Activated CD4-positive, alpha-beta T cell treated with anti-CD3 and anti-CD28 coated beads for 4 hours (primary cell): ENCODE measurements at regions not wholly inside any gene's neighbourhood (a gene's known extent, or its start where the extent isn't known, plus 50 kb on each side); places are given as distances from the start of the nearest gene placed in this dataset.

Experiments used
- DNase-seq, 2 donors: peaks; one replicate each; pipeline ENCODE4 v3.0.0-alpha.2; 2020

DNA sequence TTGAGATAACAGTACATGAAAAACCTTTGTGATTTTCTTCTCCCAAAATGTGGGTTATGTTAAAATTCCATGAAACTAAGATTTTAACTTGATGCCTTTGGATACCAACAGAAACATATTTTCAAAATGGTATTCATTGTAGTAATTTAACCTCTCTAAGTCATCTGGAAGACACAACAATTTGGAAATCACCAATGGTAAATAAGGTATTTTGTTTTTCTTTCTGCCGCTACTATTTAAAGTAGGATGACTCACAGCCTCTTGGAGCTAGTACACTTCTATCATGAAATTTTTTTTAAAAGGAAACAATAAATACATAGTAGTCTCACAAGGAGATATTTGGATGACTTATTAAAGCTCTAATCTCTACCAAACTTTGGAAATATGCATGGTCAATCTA, 291.6 kb upstream of the VEPH1 start:
- DNase-seq = no peak

DNA sequence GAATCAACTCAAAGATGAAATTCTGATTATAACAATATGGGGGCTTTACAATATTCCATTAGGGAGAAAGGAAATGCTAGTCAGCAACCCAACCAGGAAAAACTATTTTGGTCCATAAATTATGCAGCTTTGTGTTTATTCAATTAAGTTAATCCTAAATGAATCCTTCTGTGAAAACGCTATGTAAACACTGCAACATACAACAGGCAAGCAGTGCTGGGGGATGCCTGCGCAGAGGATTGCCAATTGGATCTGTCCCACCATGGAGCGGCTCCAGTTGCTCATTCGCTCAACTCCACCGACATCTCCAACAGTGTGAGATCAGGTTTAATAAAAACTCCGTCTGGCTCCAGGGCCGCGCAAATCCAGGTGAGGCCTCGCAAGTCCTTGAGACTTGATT, 290.5 kb upstream of the VEPH1 start:
- DNase-seq = no peak

DNA sequence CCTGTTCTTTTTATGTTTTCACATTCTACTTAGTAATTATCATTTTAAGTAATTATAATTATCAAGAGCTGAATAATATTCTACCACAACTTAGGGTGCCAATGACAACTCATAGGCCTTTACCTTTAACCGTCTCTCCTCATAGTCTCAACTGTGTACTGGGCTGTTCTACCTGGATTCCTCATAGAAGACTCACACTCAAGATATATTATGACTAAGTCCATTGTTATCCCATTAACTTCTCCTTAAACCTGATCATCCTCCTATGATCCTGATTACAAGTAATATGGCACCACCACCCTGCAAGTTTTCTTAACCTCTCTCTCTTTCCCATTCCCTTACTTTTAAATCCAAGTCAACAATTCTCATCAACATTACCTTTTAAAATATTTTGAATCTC, 285.9 kb upstream of the VEPH1 start:
- DNase-seq = no peak

DNA sequence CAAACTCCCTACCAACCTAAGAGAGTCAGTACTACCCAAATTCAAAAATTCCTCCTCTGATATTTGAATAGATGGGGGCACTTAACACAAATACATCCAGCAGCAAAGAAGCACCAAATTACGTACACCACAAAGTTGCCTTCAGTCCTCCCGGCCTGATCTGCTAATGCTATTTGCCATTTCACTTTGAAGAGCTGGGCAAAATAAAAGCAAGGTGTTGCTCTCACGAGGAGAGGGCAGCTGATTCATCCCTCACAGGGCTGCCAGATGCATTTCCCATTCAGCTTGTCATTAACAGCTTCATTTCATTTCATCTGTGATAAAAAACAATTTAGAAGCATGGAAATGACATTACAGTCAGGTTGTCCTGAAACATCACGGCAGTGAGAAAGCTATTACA, 283.4 kb upstream of the VEPH1 start:
- no peak for DNase-seq

GRCh38 chr3:157786211-157786610, 283.0 kb upstream of the VEPH1 start:
- DNase-seq = no peak

DNA sequence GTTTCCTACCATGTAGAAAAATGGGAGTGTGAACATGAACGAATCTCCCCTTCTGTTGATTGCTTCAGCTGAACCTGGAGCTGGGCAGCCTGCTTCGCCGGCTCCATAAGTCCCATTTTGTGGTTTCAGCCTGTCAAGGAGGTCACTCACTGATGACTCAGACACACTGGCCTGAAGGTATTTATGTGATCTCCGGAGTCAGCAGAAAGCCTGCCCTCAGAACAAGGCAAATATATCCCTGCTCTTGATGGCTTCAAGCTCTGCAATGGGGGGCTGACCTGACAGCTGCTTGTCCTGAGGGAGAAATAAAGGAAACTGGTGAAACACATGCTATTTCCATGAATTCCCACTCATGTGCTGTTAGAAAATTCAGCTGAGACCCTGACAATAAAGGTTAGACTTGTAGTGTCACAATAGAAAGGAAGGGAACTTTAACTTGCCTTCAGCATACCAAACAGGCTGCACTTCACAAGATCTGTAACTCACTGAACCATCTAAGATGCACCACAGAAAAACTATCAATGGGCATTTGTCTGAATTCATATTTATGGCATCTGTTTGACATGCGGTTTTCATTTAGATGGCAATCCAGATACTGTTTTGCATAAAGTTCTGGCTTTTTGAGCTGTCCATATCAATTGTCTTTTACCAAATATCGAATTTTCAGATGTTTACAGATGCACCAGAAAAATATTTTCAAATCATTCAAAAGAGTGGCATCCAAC, 282.0 kb upstream of the VEPH1 start:
- no peak for DNase-seq

DNA sequence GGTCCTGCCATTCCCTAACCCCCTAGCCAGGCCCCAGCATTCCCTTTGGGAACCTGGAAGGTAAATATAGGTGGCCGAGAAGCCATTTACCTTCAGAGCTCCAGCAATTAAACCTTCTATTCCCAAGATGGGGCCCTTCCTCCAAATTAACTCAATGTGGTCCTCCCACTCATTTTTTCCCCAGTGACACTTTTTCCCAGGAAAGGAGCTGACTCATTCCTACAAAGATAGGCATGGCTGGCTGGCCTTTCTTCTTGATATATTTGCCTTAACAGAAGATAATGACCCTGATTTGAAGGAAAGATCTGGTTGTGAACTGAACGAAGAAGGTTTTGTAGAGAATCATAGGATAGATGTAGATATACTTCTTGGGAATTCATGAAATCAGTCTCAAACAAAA, 279.0 kb upstream of the VEPH1 start:
- DNase-seq = no peak

DNA sequence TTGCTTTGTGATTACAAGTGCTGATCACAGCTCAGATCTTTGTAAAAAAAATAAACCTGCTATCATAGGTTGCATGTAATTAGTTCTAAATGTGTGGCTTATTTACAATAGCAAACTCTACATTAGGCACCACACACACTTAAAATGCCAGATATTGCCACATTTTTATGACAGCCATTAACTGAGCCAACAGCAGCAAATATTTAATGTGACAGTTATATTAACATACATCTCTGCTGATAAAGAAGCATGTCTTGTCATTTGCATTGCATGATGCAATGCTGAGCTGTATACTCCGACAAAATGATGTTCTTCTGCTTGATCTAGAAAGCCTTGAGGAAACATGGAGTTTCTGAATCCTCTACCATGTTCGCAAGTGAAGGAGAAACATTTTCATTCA, 273.6 kb upstream of the VEPH1 start:
- no peak for DNase-seq

- DNase-seq = no peak
These were observed 272.2 kb upstream of the VEPH1 start for GRCh38 chr3:157775446-157775845.

GRCh38 chr3:157769378-157769777, 266.2 kb upstream of the VEPH1 start:
- DNase-seq = no peak

DNA sequence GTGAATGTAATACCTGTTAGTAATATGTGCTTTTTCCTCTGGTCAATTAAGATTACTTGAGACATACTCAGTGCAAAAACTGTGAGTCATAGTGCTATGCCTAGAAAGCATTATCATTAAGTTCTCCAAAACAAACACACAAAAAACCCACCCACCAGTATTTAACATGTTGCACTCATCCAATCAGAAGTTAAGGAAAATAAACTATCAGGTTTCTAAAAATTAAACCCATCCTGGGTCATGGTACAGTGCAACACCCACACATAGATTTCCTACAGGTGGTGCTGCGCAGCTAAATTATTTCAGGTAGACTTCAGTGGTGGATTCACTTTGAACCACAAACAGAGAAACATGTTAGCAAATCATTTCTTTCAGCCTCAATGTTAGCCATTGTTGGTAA, 264.4 kb upstream of the VEPH1 start:
- no peak for DNase-seq

DNA sequence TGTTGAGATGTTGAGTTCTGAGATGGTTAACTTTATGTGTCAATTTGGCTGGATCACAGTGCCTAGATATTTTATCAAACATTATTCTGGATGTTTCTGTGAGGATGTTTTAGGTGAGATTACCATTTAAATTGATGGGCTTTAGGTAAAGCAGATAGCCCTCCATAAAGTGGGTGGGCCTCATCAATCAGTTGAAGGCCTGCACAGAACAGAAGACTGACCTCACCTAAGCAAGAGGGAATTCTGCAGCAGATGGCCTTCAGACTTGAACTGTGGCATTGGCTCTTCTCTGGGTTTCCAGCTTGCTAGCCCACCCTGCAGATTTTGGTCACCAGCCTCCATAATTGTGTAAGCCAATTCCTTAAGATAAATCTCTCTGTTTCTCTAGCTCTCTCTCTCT, 260.4 kb upstream of the VEPH1 start:
- no peak for DNase-seq

DNA sequence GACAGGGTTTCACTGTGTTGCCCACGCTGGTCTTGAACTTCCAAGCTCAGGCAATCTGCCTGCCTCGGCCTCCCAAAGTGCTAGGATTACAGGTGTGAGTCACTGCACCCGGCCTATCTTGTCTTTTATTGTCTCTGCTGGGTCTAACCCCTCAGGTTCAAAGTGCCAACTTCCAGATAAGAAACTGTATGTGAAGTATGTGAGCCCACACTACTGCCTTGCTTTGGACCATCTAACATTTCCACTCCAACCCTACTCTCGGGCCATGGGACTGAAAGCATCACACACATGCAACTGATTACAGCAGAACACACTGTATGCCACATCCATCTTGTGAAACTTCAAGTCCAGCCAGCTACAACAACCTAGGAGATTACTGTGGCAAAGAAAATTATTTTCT, 256.1 kb upstream of the VEPH1 start:
- no peak for DNase-seq

DNA sequence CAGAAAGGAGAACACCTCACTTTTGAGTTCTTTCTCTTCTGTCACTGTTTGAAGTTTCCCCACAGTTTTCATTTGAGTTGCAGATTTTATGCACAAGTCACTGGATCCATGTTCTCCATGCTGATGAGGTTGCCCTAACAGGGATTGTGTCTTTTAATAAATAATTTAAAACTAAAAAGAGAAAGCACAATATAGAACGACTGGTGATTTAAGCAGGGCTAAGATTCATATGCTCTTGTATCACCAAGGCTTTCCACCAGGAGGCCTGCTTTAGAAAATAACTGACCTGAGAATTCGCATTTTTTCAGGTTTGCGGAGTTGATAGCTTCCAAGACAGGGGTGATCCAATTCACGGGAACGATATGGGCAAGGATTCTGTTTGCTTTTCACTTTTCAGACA, 252.0 kb upstream of the VEPH1 start:
- no peak for DNase-seq

DNA sequence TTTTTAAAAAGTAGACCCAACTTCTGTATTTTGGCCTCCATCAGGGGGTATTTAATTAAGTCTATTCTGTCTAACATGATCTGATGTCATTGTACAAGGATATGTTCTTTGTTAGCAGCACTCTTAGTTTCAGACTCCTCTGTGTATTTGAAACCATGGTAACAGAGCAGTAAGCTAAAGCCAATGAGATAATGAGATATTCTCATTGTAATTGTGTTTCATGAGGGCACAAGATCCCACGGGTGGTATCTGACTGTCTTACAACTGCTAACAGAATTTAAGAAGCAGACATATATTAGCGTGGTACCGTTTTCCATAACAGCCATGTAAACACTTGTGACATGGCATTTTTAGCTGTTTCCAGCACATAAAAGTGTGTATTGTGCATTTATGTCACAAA, 251.2 kb upstream of the VEPH1 start:
- no peak for DNase-seq

DNA sequence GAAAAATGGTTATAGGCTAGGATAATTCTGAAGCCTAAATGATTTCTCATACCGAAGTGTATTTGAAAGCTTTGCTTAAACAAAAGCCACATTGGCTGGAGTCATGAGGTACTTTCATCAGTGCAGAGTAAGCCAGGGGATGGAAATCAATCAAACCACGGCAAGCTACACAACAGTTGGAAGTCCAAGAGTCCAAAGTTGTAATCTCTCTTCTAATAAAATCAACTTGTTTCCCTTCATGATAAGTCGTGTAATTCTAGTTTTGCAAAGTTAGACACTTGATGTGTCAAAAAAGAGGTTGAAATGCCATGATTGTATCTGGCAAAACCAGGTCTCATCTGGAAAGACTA, 250.5 kb upstream of the VEPH1 start:
- no peak for DNase-seq

DNA sequence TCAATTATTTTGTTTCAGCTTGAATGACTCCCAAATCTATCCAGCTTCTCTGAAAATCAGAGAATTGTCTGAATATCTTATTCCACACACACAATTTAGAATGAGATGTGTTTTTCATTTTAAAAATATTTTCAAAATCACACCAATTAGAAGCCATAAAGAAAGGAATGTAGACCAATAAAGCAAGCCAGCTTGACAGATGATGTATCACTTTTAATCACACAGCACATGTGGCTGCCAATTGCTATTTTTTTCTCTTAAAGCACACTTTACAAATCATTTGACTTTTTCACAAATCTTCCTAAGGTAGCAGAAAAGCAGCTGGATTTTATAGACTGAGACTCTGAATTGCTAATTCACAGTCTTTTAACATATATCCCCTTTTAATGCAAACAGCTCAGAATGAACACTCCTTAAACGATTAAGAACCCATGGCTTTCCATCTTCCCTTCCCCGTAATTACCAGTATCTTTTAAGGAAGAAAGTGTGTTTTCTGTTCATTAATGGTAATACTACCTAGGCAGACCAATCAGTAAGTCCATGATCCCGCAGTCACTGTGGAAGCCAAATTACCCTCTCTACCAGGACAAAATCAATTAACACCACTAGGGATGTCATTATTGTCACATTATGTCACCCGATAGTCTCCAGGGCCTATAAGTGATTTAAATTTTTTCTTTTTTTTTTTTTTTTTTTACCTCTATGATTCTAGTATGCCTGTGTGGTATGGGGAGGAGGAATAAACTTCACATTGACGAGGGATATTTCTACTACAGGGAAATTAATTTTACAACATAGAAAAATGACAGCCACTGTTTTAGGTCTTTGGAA, 250.0 kb upstream of the VEPH1 start:
- no peak for DNase-seq

- DNase-seq = no peak
These were observed 249.3 kb upstream of the VEPH1 start for GRCh38 chr3:157752554-157752953.

GRCh38 chr3:157751386-157751785, 248.2 kb upstream of the VEPH1 start:
- DNase-seq = no peak

DNA sequence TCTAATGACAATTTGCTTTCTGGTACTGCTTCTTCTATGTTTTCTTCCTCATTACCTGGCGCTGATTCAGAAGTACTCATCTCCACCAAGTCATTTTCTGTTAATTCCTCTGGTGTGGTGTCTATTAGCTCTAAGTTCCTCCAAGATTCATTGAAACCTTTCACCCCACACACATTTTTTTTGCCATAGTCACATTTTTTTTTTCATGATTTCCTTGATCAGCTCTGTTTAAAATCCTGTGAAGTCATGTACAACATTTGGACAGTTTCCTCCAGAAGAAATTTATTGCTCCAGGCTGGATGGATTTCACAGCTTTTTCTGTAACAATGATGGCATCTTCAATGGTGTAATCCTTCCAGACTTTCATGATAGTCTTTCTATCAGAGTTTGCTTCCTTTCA, 243.2 kb upstream of the VEPH1 start:
- DNase-seq = no peak

DNA sequence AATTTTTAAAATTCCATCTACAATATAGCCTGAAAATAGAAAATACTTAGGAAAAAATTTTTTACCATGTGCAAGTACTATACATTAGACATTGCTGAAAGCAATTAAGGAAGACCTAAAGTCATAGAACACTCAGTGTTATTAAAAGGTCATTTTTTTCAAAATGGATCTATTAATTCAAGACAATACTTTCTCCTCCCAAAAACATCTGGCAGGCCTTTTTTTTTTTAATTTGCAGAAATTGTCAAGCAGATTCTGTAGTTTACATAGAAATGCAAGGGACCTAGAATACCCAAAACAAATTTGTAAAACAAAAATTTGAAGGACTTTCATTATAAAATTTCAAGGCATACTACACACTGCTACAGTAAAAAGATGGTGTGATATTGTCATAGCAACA, 238.4 kb upstream of the VEPH1 start:
- DNase-seq = no peak

DNA sequence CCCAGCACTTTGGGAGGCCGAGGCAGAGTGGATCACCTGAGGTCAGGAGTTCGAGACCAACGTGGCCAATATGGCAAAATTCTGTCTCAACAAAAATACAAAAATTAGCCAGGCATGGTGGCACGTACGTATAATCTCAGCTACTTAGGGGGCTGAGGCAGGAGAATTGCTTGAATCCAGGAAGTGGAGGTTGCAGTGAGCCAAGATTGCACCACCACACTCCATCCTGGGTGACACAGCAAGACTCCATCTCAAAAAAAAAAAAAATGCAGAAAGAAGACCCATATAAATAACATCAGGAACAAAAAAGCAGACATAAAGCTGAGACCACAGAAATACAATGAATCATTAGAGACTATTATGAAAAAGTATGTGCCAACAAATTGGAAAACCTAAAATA, 235.2 kb upstream of the VEPH1 start:
- DNase-seq = no peak

- no peak for DNase-seq
These were observed 215.6 kb upstream of the VEPH1 start for GRCh38 chr3:157718800-157719199.

DNA sequence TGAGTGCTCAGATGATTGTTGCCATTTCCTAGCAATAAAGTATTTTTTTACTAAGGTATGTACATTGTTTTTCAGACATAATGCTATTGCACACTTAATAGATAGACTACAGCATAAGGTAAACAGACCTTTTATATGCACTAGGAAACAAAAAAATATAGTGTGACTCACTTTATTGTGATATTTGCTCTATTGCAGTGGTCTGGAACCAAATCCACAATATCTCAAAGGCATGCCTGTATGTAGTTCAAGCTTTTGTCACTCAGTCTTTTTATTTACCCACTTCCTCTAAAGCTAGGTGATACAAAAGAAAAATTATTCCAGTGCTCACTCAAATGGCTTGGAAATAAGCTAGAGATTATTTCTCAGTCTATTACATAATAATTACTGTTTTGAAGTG, 209.9 kb upstream of the VEPH1 start:
- no peak for DNase-seq

GRCh38 chr3:157705258-157705657, 202.0 kb upstream of the VEPH1 start:
- DNase-seq = no peak
